HG03095 (cell line): ENCODE measurements at regions not wholly inside any gene's neighbourhood (a gene's known extent, or its start where the extent isn't known, plus 50 kb on each side); places are given as distances from the start of the nearest gene placed in this dataset.
A peak's percentile ranks its signal among the peaks of the same experiment; 100 is the strongest.

Source experiments
- ATAC-seq: cut with Tn5 transposase; IDR thresholded peaks from one replicate; pipeline ENCODE4 v1.9.1; 2021; ENCODE audit warnings: moderate library complexity; ENCODE audit not compliant: unreplicated experiment

DNA sequence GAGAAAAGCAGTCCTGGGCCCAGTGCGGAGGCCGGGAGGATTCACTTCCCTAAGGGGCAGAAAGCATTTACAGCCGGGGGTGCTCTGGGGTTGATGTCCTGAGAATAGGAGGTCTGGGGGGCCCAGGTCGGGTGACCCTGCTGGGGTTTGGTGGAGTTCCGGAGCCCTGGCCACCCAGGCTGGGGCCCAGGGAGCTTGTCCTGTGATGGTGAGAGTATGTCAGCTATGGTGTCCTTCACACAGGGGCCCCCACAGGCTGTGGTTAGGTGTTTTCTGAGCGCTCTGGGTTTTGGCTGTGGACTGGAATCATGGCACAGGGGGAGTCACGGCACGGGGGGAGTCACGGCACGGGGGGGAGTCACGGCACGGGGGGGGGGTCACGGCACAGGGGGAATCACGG lies 54.5 kb upstream of the TMEM18 start:
- ATAC-seq = no peak

DNA sequence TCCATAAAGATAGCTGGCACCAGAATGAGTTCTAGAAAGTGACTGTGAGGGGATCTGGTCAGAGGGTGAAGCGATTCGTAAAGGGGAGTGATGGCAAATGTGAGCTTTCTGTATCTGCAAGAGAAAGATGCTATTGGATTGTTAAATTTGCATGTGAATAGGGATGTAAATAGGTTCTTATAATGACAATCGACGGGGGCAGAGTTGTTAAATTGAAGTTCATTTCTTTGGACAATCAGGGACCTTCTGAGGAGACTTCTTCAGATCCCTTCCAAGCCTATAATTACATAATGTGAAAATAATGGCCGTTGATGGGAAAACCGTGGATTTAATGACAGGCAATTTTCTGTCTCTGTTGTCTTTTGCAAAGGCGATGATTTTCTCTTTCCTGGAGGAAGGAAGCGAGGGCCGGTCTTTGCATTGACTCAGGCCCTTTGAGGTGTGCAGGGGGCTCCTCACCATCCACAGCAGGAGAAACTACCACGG lies 52.2 kb upstream of the TMEM18 start:
- no peak for ATAC-seq

DNA sequence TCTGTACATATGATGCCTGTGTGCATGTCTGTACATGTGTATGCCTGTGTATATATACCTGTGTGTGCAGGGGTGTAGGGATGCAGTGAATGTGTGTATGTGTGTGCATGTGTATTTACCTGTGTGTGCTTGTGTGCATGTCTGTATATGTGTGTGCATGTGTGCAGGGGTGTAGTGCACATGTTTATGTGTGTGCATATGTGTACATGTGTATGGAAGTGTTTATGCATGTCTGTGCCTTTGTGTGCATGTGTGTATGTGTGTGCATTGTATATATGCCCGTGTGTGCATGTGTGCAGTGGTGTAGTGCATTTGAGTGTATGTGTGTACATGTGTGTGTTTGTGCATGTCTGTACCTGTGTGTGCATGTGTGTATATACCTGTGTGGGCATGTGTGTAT lies 51.0 kb upstream of the TMEM18 start:
- no peak for ATAC-seq

DNA sequence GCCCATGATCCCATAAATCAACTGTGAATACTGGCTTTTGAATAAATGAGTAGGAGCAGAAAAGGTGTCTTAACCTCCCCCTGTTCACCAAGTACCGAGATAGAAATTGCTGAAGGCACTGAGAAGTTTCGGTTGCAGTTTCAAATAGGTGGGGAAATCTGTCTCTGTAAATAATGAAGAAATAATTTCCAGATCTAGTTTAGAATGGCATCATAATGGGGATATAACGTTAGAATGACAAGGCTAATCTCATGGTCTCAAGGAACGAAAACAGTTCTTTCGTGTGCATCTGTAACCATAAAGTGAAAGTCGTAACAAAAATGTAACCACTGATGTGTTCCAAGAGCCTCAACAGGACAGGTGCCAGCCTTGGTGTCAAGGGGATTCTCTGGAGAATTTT lies 49.9 kb upstream of the TMEM18 start:
- peak; percentile 85 for ATAC-seq
